Activated CD8-positive, alpha-beta T cell treated with anti-CD3 and anti-CD28 coated beads, Interleukin-2, amount 10 ng/mL, durations not matched to agents 7 days and 5 days (primary cell): ENCODE measurements at regions not wholly inside any gene's neighbourhood (a gene's known extent, or its start where the extent isn't known, plus 50 kb on each side); places are given as distances from the start of the nearest gene placed in this dataset.

Experiments
- ATAC-seq: fragments of 150-1000 bp; cut with Tn5 transposase; one replicate; pipeline ENCODE4 v1.10.0; 2021; ENCODE audit warnings: moderate library complexity
- CTCF ChIA-PET: fragments of 350-600 bp; sonication (Branson Sonifier 250); formaldehyde crosslinking; loops from one replicate; lab custom pipeline; 2021; ENCODE audit warnings: antibody characterized with exemption; lab: Charles Lee
- POLR2A ChIA-PET: fragments of 350-600 bp; sonication (Branson Sonifier 250); formaldehyde crosslinking; loops from one replicate; lab custom pipeline; 2021; ENCODE audit warnings: antibody characterized with exemption; lab: Charles Lee
- DNase-seq: peaks from one replicate; pipeline ENCODE4 v3.0.0-alpha.2; 2020
- H3K27ac Mint-ChIP-seq: one replicate; pipeline ENCODE4 v1.8.0; 2021; ENCODE audit warnings: mild to moderate bottlenecking, mixed read lengths
- H3K27me3 Mint-ChIP-seq: one replicate; pipeline ENCODE4 v1.8.0; 2021; ENCODE audit warnings: low read depth, mixed read lengths
- H3K36me3 Mint-ChIP-seq: one replicate; pipeline ENCODE4 v1.8.0; 2021; ENCODE audit warnings: low read depth, mixed read lengths
- H3K4me1 Mint-ChIP-seq: one replicate; pipeline ENCODE4 v1.8.0; 2021; ENCODE audit warnings: low read depth, mixed read lengths
- H3K4me3 Mint-ChIP-seq: one replicate; pipeline ENCODE4 v1.8.0; 2021; ENCODE audit warnings: mild to moderate bottlenecking, mixed read lengths
- H3K9me3 Mint-ChIP-seq: one replicate; pipeline ENCODE4 v1.8.0; 2022; ENCODE audit warnings: mixed read lengths; ENCODE audit not compliant: insufficient read depth

DNA sequence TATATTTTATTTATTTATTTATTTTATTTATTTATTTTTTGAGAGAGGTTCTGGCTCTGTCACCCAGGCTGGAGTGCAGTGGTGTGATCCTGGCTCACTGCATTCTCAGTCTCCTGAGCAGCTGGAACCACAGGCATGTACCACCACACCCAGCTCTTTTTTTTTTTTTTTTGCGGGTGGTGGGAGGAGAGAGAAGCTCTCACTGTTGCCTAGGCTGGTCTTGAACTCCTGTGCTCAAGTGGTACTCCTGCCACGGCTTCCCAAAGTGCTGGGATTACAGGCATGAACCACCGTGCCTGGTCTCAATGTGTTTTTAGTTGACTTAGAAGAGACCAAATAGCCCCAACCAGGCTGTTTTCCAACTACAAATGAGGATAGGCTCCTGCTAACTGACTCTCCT is 80.7 kb downstream of the PDCL3 start:
- no peak overlapping the region for H3K4me3 Mint-ChIP-seq
- peak; percentile 35 for ATAC-seq
- no peak for DNase-seq
- ChIA-PET POLR2A (interaction anchor here (1.2 kb wide), 1 partner anchor 81 kb away, joined by 3 read pairs; the partner anchor contains the start of gene PDCL3), CTCF (interaction anchor here (1.2 to 1.7 kb wide), 3 partner anchors 10 to 34 kb away, joined by 5 read pairs; no protein-coding TSS in a partner anchor)
- H3K4me1 Mint-ChIP-seq, result peaks cover 37% of the 10 kb centered on the region
- peak overlapping the region; percentile 64 for H3K27ac Mint-ChIP-seq
- H3K36me3 Mint-ChIP-seq, result peaks cover 4% of the 10 kb centered on the region
- H3K27me3 Mint-ChIP-seq, result peaks cover 3% of the 10 kb centered on the region
- no peaks in the 10 kb centered on the region for H3K9me3 Mint-ChIP-seq

DNA sequence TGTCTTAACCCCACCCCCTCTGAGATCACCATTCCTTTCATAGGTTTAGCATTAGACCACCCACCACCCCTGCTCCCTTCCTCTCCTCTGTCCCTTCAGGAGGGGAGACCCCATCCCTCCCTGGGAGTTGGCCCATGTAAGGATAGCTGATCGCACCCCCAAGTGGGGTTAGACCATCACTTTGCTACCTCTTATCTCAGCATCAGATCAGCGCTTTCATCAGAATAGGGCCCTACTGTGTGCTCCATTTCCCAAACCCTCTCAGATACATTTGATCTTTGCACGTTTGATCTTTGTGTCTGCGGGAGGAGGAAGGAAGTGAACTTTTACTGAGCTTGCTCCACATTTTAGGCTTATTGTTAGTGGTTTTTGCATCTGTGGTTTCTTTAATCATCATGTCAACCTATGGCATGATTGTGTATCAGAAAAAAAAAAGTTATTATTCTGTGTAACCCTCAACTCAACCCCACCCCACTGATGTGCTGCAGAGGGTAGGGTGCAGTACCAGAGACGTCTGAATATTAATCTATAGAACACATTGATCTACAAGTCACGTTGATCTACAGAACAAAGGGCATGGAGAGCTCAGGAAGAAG is 81.2 kb downstream of the PDCL3 start:
- H3K27ac Mint-ChIP-seq, result peak overlapping the region; percentile 64
- peak; percentile 50 for DNase-seq
- POLR2A ChIA-PET, result interaction anchor here (1.2 kb wide), 1 partner anchor 82 kb away, joined by 3 read pairs; the partner anchor contains the start of gene PDCL3
- H3K27me3 Mint-ChIP-seq, result no peaks in the 10 kb centered on the region
- H3K4me1 Mint-ChIP-seq, result peaks cover 37% of the 10 kb centered on the region
- peak overlapping the region; percentile 49 for H3K4me3 Mint-ChIP-seq
- CTCF ChIA-PET, result interaction anchor here (1.2 to 1.7 kb wide), 3 partner anchors 9 to 34 kb away, joined by 5 read pairs; no protein-coding TSS in a partner anchor
- peak; percentile 81 for ATAC-seq
- H3K36me3 Mint-ChIP-seq, result peaks cover 4% of the 10 kb centered on the region
- no peaks in the 10 kb centered on the region for H3K9me3 Mint-ChIP-seq

DNA sequence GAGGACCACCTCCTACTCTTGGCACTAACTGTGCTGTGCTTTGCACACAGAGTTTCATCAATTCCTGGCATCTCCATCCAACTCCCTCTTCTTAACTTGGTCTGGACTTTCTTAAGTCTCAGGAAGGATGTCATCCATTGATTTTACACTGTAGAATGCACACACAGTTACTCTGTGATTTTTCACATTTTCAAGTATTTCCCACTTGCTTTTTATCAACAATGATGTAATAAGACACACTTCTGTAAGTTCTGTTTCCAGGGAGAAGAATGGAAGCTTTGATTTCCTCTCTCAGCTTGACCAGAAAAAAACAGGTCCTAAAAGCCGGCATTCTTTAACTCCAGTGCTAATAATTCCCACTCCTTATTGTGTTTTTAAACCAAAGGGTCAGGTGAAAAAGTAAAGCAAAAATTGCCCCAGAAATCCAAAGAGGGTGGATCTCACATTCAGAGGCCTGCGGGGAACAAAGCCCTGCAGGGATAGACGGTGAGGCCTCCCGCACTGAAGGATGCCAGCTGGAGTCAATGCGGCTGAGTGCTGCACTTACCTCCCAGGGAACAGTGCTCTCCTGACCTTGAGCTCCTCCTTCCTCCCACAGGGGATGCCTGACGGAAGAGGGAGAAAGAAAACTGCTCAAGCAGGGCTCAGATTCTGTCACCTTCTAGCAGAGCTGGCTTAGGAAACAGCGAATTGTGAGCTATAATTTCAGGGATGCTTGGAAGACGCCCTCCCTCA is 83.1 kb downstream of the PDCL3 start:
- no peaks in the 10 kb centered on the region for H3K9me3 Mint-ChIP-seq
- no peak overlapping the region for H3K4me3 Mint-ChIP-seq
- POLR2A ChIA-PET, result no interaction called here
- peaks cover 5% of the 10 kb centered on the region for H3K36me3 Mint-ChIP-seq
- DNase-seq (no peak), ATAC-seq (no peak)
- peaks cover 54% of the 10 kb centered on the region for H3K4me1 Mint-ChIP-seq
- CTCF ChIA-PET, result interaction anchor here (1.2 kb wide), 1 partner anchor 23 kb away, joined by 4 read pairs; no protein-coding TSS in a partner anchor
- H3K27ac Mint-ChIP-seq, result no peak overlapping the region
- no peaks in the 10 kb centered on the region for H3K27me3 Mint-ChIP-seq

DNA sequence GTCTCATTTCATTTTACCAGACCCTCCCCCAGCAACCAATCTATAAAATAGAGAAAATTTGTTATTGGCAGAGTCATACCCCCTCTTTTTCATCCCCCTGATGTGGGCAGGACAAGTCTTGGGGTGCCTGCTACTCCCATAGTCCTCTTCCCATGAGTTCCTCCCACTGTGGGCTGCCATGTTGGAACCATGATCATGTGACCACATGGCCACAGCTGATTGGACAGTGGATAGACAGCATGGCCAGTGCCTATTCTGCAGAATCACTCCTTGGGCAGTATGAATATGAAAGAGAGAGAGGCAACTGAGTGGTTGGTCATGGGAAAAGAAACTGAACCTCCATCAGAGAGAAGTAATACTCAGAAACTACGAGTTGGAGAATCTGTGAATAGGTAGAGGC is 84.9 kb downstream of the PDCL3 start:
- DNase-seq (no peak), ATAC-seq (no peak)
- Mint-ChIP-seq H3K4me1 (peaks cover 53% of the 10 kb centered on the region), H3K27ac (no peak overlapping the region), H3K4me3 (no peak overlapping the region), H3K27me3 (no peaks in the 10 kb centered on the region), H3K36me3 (peaks cover 7% of the 10 kb centered on the region), H3K9me3 (no peaks in the 10 kb centered on the region)
- POLR2A ChIA-PET, result no interaction called here
- CTCF ChIA-PET, result no interaction called here

DNA sequence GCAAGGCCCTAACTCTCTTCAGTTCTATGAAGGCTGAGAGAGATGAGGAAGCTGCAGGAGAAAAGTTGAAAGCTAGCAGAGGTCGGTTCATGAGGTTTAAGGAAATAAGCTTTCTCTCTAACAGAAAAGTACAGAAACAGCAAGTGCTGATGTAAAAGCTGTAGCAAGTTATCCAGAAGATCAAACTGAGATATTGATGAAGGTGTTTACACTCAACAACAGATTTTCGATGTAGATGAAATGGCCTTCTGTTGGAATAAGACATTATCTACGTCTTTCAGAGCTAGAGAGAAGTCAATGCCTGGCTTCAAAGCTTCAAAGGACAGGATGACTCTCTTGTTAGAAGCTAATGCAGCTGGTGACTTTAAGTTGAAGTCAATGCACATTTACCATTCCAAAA is 87.4 kb downstream of the PDCL3 start:
- no peaks in the 10 kb centered on the region for H3K27me3 Mint-ChIP-seq
- H3K36me3 Mint-ChIP-seq, result peaks cover 10% of the 10 kb centered on the region
- no peaks in the 10 kb centered on the region for H3K9me3 Mint-ChIP-seq
- H3K27ac Mint-ChIP-seq, result peak overlapping the region; percentile 19
- H3K4me1 Mint-ChIP-seq, result peaks cover 43% of the 10 kb centered on the region
- no peak for ATAC-seq
- no peak for DNase-seq
- no peak overlapping the region for H3K4me3 Mint-ChIP-seq
- ChIA-PET CTCF (interaction anchor here (0.9 to 2.2 kb wide), 6 partner anchors 8 to 43 kb away, joined by 3 to 12 read pairs (median 4); no protein-coding TSS in a partner anchor), POLR2A (no interaction called here)

DNA sequence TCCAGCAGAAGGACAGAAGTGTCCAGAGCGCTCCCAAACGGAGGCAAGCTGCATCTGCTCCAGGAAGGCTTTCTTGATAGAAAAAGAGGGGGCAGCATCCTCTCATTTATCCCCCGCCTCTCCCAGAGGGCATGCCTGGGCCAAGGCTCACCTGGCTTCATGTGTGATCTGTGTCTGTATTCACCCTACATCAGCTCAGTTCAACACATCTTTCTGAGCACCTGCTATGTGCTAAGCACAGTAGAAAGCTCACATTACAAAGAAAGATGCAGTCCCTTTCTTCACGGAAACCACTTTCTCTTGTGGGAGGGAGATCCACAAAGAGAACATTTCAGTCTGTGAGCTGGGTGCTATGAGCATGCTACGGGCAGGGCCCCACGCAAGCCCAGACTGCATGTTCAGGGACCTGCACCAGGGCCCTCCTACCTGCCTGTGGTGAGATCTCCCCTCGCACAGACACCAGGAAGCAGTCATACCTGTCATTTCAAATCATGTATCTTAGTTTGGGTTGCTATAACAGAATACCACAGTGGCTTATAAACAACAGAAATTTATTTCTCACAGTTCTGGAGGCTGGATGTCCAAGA is 90.7 kb downstream of the PDCL3 start:
- Mint-ChIP-seq H3K27ac (peak overlapping the region; percentile 52), H3K36me3 (peaks cover 6% of the 10 kb centered on the region), H3K9me3 (no peaks in the 10 kb centered on the region), H3K4me3 (no peak overlapping the region), H3K27me3 (no peaks in the 10 kb centered on the region), H3K4me1 (peaks cover 39% of the 10 kb centered on the region)
- POLR2A ChIA-PET, result no interaction called here
- CTCF ChIA-PET, result interaction anchor here (1.2 to 1.6 kb wide), 3 partner anchors 9 to 47 kb away, joined by 3 to 5 read pairs (median 3); no protein-coding TSS in a partner anchor
- ATAC-seq, result peak; percentile 77
- DNase-seq, result peak; percentile 32

DNA sequence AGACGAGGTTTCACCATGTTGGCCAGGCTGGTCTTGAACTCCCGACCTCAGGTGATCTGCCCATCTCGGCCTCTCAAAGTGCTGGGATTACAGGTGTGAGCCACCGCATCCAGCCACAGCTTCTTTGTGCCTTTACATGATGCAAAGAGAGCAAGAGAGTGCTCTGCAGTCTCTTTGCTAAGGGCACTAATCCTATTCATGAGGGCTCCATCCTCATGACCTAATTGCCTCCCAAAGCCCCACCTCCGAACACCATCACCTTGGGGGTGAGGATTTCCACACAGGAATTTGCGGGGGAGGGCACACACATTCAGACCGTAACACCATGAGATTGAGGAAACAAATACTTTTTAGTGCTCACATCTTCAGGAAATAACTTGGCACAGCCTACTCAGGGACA is 91.8 kb downstream of the PDCL3 start:
- CTCF ChIA-PET, result no interaction called here
- H3K9me3 Mint-ChIP-seq, result no peaks in the 10 kb centered on the region
- no peak overlapping the region for H3K27ac Mint-ChIP-seq
- DNase-seq, result no peak
- peaks cover 34% of the 10 kb centered on the region for H3K4me1 Mint-ChIP-seq
- peaks cover 2% of the 10 kb centered on the region for H3K27me3 Mint-ChIP-seq
- POLR2A ChIA-PET, result no interaction called here
- no peak for ATAC-seq
- no peak overlapping the region for H3K4me3 Mint-ChIP-seq
- H3K36me3 Mint-ChIP-seq, result peaks cover 6% of the 10 kb centered on the region

DNA sequence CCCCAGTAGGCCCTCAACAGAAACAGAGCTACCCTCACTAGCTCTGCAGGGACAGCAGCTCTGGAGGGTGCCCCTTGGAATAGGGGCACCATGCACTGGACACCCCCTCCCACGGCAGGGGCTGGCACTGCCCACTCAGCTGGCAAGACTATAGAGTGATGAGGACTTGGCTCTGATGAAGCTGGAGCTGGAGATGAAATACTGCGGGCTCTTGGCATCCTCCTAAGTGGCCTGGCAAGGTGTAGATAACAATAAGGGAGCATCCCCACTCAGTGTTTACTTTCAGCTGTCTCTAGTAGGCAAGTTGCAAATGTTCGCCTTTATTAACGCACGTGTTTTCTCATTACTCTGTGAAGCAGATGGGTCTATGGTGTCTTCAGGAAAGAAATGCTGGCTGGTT is 92.7 kb downstream of the PDCL3 start:
- Mint-ChIP-seq H3K4me1 (peaks cover 26% of the 10 kb centered on the region), H3K4me3 (no peak overlapping the region), H3K27ac (no peak overlapping the region), H3K36me3 (peaks cover 6% of the 10 kb centered on the region), H3K9me3 (no peaks in the 10 kb centered on the region), H3K27me3 (peaks cover 6% of the 10 kb centered on the region)
- no peak for DNase-seq
- POLR2A ChIA-PET, result no interaction called here
- CTCF ChIA-PET, result no interaction called here
- no peak for ATAC-seq

DNA sequence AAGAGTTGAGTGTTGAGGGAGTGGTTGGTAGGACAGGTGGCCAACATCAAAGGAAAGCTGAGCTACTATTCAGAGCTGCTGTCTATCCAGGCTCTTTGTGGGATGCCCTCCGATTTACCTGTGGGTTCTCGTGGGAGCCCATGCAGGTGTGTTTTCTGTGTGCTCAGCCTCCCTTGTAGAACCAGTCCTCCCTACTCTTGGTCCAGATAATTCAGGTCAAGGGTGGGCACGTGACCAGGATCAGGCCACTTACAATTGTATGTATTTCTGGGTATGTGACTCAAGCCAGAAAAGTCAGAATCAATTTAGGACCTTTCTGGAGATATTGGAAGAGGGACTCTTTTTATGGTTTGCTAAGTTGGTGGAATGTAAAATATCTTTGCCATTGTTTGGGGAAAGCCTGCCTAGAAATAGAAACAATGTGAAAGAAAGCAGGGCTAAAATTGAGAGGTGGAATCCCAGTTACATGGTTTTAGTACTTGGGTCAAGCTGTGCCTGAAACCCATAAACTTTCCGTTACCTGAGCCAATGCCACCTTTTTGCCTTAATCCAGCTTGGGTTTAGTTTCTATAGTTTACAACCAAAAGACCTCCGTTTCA is 93.2 kb downstream of the PDCL3 start:
- CTCF ChIA-PET, result no interaction called here

DNA sequence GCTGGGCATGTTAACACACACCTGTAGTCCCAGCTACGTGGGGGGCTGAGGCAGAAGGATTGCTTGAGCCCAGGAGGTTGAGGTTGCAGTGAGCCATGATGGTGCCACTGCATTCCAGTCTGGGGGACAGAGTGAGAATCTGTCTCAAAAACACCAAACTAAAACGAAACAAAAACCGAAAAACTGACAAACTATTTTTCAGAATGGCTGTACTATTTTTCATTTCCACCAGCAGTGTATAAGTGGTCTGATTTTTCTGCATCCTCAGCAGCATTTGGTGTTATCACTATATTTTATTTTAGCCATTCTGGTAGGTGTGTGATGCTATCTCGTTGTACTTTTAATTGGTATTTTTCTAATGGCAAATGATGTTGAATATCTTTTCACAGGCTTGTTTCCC is 95.2 kb downstream of the PDCL3 start:
- H3K4me3 Mint-ChIP-seq, result no peak overlapping the region
- H3K27me3 Mint-ChIP-seq, result peaks cover 6% of the 10 kb centered on the region
- no peaks in the 10 kb centered on the region for H3K9me3 Mint-ChIP-seq
- H3K27ac Mint-ChIP-seq, result no peak overlapping the region
- H3K36me3 Mint-ChIP-seq, result peaks cover 2% of the 10 kb centered on the region
- CTCF ChIA-PET, result interaction anchor here (1.0 kb wide), 1 partner anchor 8 kb away, joined by 3 read pairs; no protein-coding TSS in a partner anchor
- no peak for DNase-seq
- no peak for ATAC-seq
- POLR2A ChIA-PET, result no interaction called here
- H3K4me1 Mint-ChIP-seq, result peaks cover 9% of the 10 kb centered on the region

More for the DNA sequence above, 93.2 kb downstream of the PDCL3 start:
- Mint-ChIP-seq H3K27me3 (peaks cover 6% of the 10 kb centered on the region), H3K36me3 (peaks cover 3% of the 10 kb centered on the region), H3K4me1 (peaks cover 20% of the 10 kb centered on the region), H3K9me3 (no peaks in the 10 kb centered on the region), H3K27ac (no peak overlapping the region), H3K4me3 (no peak overlapping the region)
- DNase-seq, result no peak
- ATAC-seq, result no peak
- POLR2A ChIA-PET, result no interaction called here

DNA sequence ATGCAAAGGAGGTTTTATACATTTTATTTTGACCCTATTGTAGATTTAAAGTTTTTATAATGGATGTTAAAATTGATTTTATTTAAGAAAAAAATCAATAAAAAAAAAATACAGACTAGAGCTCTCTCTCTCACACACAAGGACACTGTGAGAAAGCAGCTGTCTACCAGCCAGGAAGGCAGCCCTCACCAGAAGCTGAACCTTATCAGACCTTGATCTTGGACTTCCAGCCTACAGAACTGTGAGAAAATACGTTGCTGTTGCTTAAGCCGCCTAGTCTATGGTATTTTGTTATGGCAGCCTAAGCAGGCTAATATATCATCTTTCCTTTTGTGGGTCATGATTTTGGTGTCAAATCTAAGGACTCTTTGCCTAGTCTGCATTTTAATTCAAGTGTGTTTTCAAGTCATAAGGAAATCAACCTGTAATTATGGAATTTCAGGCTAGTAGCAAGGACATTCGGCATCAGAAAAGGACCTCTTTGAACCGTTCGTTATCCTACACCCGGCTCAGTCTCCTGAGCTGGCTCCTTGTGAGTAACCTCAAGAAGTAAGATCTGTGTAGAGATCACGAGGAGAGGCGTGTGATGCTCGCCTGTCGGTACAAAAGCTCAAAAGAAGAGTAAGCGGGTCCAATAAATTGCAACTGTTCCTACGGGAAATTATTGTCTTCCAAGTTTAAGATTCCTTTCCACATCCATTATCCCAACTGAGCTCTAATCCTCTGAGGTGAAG is 98.2 kb downstream of the PDCL3 start:
- Mint-ChIP-seq H3K27me3 (peaks cover 6% of the 10 kb centered on the region), H3K9me3 (no peaks in the 10 kb centered on the region), H3K4me1 (no peaks in the 10 kb centered on the region), H3K4me3 (no peak overlapping the region), H3K27ac (no peak overlapping the region), H3K36me3 (no peaks in the 10 kb centered on the region)
- no peak for ATAC-seq
- DNase-seq, result no peak
- POLR2A ChIA-PET, result interaction anchor here (1.0 kb wide), 1 partner anchor 13 kb away, joined by 3 read pairs; no protein-coding TSS in a partner anchor
- CTCF ChIA-PET, result interaction anchor here (2.3 kb wide), 1 partner anchor 11 kb away, joined by 6 read pairs; no protein-coding TSS in a partner anchor
